ENCODE measurements at regions not wholly inside any gene's neighbourhood (a gene's known extent, or its start where the extent isn't known, plus 50 kb on each side); places are given as distances from the start of the nearest gene placed in this dataset.

DNA sequence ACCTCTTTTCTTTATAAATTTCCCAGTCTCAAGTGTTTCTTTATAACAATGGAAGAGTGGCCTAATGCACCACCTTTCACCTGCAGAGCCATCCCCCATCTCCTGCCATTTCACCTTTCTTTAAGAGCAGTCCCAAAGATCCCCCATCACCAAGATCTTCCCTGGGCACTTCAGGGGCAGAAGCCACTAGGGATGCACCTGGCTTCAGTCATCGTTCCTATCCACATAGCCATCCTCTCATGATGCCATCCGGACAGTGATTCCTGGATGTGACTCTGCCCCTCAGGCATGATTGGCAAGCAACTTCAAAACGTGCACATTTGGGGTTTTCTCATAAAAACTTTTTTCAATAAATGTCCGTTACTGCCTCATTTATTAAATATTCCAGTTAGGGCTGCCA is 225.9 kb downstream of the TBXT start:
- no peak for DNase-seq

DNA sequence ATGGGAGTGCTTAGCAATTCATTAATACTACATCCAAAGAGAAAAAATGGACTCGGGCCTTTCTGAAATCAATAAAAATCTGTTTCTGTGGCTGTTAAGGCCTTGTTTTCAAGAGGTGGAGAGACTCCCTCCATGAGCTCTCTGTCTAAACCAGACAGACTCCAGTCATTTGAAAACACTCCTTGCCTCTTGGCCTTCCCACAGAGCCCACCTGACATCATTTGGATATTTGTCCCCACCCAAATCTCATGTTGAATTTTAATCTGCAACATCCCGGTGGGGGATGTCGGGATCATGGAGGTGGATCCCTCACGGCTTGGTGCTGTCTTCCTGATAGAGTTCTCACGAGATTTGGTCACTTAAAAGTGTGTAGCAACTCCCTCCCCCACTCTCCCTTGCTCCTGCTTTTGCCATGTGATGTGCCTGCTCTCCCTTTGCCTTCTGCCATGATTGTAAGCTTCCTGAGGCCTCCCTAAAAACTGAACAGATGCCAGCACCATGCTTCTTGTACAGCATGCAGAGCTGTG is 226.3 kb downstream of the TBXT start:
- no peak for DNase-seq

DNA sequence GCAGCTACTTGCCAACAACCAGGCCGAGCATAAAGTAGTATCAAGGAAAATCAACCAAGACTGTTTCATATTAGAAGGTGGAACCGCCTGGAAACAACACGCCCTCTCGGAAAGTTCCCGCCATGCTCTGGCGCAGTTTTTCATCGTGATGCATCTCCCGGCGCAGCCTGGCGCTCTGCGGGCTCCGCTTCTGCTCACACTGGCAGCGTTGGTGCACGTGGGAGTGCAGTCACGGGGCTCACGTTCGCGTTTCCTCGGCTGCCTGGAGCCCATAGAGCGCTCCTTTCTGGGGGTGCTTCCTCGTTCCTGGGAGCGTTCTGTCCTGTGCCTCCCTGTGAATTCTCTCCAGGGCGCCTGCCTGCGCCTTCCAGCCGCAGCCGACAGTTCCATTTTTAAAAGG is 227.3 kb downstream of the TBXT start:
- no peak for DNase-seq

DNA sequence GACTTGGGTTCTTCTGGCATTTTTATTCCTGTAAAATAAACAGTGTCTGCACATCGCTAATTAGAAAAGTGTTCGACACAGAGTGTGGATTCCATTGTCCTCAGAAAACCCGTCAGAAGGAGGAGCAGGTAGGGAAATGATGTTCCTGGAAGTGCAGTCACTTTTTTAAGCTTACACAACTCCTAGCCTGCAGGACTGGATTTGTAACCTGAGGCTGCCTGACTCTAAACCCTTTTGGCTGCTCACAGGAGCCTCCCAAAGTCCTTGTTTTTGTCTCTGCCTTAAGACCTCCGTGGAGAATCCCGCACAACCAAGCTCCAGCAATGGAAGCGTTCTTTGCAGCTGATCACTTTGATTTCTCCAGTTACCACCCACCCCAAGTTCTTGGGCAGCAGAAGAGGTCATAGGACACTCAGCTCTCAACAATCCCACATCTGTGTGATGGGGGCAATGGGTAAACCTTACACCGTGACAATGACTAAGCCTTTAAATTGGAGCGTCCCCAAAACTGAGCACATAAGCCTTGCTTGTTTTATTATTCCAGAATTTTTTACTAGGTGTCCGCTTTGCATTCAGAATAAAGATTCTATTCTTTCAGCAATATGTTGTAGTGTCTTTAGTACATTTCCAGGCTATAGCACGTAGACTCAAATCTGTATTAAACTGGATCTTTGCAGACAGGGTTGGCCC is 227.9 kb downstream of the TBXT start:
- no peak for DNase-seq

DNA sequence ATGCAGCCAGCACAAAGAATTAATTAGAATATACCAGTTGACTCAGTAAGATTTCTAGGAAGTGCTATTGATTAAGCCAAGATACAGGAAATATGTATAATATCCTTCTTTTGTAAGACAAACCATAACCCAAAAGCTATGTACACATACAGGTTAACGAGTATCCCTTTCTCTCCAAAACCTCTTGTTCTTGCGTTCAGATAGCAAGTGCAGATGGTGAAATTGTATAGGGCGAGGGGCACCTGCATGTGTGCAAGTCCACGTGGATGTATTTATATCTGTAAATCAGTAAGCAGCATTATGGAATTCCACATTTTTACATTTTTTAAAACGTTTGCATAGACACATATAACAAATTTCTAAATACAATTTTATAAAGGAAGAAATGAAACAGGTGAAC is 228.6 kb downstream of the TBXT start:
- no peak for DNase-seq

GRCh38 chr6:165937564-165938358 is 229.9 kb downstream of the TBXT start:
- DNase-seq = no peak

DNA sequence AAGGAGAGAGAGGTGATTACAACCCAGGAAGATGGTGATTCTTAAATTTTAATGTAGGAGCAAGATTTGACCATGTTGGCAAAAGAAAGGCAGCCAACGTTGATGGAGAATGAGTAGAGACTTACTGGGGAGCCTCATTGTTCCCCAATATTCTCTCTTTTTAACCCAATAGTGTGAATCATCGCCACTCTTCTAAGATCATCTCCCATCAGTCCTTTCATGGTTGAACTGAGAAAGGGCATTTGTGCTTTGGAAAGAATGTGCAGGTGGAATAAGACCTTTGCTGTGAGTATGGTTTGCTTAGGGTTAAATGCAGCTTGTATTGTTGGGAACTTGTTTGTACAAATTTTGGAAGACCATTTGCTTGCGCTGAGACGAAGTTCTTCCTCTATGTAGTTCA is 231.0 kb downstream of the TBXT start:
- DNase-seq = no peak

DNA sequence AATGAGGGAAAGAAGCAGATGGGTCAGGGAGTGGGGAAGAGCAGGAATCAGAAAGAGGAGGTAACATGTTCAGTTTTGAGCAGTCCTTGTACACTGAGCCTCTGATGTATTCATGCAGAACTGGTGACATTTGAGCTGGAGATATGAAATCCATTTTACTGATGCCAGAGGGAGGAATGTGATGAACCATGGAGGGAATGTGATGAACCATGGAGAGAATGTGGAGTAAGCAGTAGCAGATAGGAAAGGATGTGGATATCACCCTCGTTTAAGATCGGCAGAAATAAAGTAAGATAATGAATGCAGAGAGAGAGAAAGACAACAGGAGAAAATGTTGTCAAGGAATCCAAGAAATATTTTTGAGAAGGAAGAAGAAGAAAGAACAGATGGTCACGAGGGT is 231.6 kb downstream of the TBXT start:
- DNase-seq = no peak

- DNase-seq = no peak
These were observed 236.0 kb downstream of the TBXT start for GRCh38 chr6:165931675-165932074.

DNA sequence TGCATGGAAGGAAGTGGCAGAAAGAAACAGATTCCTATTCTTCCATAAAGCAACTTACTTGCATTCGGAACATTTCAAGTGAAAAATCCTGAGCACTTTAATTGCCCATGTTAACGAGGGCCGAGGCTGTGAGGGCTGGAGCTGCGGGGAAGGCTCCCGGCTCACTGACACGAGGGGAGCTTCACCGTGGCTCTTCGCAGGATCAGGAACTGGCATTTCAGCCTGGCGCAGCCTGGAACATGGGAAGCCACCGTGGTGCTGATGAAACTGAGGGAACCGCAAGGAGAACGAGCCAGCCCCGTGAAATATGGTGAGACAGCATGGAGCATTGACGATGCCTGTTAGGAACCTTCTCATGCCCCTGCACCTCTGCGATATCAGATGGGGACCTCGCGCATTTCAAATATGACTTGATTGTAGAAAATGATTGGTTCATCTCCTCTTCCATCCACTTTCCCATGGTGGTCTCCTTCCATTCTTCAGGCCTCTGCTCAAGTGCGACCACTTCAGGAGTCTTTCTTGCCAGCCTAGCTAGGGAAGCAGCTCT is 236.9 kb downstream of the TBXT start:
- DNase-seq = no peak

GRCh38 chr6:165929607-165930006 is 238.0 kb downstream of the TBXT start:
- DNase-seq = no peak

DNA sequence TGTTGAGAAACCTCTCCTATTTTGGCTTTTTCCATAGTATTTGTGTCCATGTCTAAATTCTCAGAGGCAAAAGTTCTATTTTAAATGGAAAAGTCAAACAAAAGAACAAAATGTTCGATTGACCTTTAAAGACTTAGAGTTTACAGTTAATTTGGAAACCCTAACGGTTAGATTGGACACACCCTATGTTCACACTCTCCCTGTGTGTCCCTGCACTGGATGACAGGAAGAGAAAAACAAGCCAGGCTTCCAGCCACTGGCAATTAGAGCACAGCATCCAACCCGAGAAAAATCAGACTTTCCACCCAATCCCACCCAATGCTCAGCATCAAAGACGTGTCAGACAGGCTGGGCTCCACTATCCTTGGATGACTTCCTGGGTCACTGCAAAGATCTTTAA is 241.3 kb downstream of the TBXT start:
- DNase-seq = no peak

DNA sequence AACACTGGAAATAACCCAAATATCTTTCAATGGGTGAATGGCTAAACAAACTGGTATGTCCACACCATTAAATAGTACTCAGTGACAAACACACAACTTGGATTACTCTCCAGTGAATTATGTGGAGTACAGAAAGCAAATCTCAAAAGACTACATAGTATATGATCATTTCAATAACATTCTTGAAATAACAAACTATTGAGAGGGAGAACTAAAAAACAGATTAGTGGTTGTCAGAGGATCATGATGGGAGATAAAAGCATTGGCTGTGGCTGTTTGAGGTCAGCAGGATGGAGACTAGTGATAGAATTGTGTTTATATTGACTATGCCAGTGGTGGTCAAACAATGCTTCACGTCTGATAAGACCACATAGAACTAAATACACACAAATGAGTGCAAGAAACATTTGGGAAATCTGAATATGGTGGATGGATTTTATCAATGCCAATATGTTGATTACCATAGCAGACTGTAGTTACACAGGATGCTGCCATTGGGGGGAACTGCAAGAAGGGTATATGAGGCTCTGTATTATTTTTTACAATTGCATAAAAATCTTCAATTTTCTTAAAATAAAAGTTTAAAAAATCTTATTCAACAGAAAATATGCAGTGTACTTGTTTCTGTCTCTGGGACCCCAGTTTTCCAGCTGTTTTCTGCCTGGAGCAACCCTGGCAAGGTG is 242.0 kb downstream of the TBXT start:
- no peak for DNase-seq

GRCh38 chr6:165922309-165922794 is 245.3 kb downstream of the TBXT start:
- DNase-seq = no peak

DNA sequence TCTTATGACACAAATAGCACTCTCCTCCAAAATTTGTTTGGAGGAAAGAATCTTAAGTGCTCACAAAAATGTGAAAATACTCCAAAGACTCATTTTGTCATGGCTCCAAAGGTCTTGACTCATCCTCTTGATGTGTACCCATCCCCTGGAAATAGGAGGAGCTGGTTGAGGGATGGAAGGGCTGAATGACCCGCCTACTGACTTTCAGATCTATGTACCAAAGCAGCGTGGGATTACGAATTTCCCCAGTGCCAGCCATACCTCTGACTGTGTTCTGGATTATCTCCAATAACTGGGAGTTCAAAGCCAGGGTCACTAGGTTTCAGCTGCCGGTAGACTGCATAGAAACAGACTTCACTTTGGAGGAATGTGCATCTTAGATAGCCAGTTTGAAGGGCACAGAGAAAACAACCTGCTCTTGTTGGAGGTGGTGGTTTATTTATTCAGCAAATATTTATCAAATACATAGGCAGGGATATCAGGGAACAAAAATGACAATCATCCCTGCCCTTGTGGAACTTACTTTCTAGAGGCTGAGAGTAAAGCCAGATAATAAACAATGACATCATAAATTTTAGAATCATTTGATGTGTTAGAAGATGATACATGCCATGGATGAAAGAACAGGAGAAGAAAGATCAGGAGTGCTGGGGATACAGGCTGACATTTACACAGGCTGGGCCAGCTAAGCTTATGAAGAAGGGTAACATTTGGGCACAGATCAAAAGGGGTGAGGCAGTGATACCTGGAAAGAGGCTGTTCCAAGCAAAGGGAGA is 246.6 kb downstream of the TBXT start:
- DNase-seq = no peak

DNA sequence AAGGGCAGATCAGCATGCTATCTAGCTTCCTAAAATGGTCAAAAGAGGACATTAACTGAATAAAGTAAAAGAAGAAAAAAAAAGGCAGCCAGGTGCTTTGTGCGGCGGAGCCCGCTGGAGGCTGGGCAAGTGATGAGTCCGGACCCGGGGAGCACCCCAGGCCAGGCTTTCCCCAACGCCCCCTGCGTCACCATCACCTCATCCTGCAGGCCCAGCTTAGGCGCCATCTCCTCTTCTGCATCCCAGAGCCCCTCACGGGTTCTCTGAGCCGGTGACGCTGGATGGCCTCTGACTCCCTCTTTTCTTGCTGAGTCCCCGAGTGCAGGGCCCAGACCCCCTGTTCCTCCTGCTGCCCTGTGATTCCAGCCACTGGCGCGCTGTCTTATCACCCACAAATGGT is 250.1 kb downstream of the TBXT start:
- DNase-seq = no peak

DNA sequence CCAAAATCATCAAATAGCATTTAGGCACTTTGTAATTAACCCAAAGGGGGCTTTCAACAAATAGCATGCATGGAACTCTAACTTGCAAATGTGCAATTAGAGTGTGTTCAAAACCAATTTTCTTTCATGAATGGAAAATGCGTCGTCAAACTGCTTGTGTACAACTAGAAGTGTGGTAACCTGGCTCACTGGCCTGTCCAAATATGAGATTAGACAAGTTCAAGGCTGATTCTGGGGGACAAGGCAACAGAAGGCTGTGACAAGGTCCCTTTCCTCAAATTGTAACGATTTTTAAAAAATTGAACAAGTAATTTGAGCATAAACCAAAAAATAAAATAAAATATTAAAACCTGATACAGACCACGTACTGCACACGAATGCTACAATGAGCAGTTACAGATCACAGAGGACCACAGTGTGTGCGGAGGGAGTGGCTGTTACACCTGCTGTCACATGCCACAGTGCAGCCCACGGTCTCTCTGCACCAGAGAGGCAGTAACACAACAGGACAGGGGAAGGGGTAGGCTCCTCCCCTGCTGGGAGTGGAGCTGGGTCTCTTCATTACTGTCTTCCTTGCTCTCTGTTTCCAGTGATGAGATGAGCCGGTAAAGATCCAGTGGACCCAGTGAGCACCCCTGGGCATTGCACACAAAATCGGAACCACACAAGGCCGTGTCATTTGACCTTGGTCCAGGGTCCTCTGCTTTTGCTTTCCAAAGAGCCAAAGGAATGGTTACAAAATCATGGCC is 252.2 kb upstream of the PDE10A start:
- no peak for DNase-seq

GRCh38 chr6:165913676-165914570 is 250.9 kb upstream of the PDE10A start:
- DNase-seq = no peak

GRCh38 chr6:165910184-165910966 is 247.3 kb upstream of the PDE10A start:
- DNase-seq = no peak

GRCh38 chr6:165906736-165907135 is 243.7 kb upstream of the PDE10A start:
- no peak for DNase-seq
